Memory B cell (primary cell): ENCODE measurements at regions not wholly inside any gene's neighbourhood (a gene's known extent, or its start where the extent isn't known, plus 50 kb on each side); places are given as distances from the start of the nearest gene placed in this dataset.
A peak's percentile ranks its signal among the peaks of the same experiment; 100 is the strongest.

Experiments used
- ATAC-seq: fragments of 150-1000 bp; cut with Tn5 transposase; 2 replicates; pipeline ENCODE4 v1.10.0; 2021; ENCODE audit warnings: low read depth, mild to moderate bottlenecking, moderate library complexity
- DNase-seq, 2 donors: peaks; one replicate each; pipeline ENCODE4 v3.0.0; 2022; ENCODE audit warnings: low spot score in 2 of 2
- H3K27ac Mint-ChIP-seq: one replicate; pipeline ENCODE4 v1.8.0; 2022; ENCODE audit warnings: mild to moderate bottlenecking, moderate library complexity, mixed read lengths
- H3K27me3 Mint-ChIP-seq: one replicate; pipeline ENCODE4 v1.8.0; 2022; ENCODE audit warnings: mixed read lengths
- H3K36me3 Mint-ChIP-seq: one replicate; pipeline ENCODE4 v1.8.0; 2022; ENCODE audit warnings: mild to moderate bottlenecking, mixed read lengths
- H3K4me1 Mint-ChIP-seq: one replicate; pipeline ENCODE4 v1.8.0; 2022; ENCODE audit warnings: mixed read lengths
- H3K4me3 Mint-ChIP-seq: one replicate; pipeline ENCODE4 v1.8.0; 2022; ENCODE audit warnings: mild to moderate bottlenecking, moderate library complexity, mixed read lengths
- H3K9me3 Mint-ChIP-seq: one replicate; pipeline ENCODE4 v1.8.0; 2022; ENCODE audit warnings: mixed read lengths

DNA sequence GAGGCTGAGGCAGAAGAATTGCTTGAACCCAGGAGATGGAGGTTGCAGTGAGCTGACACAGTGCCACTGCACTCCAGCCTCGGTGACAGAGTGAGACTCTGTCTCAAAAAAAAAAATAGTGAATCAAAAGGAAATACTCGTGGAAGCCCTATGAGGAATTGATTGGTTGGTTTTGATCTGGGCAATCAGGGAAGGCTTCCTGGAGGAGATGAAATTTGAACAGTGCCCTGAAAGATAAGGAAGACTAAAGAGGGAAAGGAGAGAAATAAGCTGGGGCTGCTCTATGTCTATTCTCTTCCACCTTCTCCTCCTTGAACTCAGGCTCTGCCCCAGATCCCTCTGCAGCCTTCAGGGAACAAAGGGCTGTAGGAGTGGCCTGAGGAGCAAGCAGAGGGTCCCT lies 54.1 kb downstream of the IRF2BPL start:
- Mint-ChIP-seq H3K9me3 (no peaks in the 10 kb centered on the region), H3K27me3 (no peaks in the 10 kb centered on the region), H3K4me3 (no peak overlapping the region), H3K4me1 (peaks cover 9% of the 10 kb centered on the region), H3K36me3 (no peaks in the 10 kb centered on the region), H3K27ac (peak overlapping the region; percentile 11)
- ATAC-seq (no peak), DNase-seq (no peak)

DNA sequence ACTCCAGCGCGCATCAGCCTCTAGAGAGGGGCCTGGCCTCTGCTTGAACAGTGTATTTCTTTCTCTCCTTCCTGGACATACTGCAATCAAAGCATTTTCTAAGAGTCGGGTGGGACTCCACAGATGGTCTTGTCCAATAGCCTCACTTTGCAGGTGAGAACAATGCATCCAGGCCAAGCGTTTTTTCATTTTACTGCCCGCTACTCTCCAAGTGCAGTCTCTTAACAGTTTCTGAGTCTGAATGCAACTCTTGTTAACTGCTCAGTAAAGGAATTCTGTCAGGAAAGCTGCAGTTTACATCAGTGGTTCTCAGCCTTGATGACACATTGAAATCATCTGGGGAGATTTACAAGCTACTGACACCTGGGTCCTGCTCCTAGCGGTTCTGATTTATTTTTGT lies 57.0 kb downstream of the IRF2BPL start:
- no peak for ATAC-seq
- H3K27me3 Mint-ChIP-seq = no peaks in the 10 kb centered on the region
- no peaks in the 10 kb centered on the region for H3K9me3 Mint-ChIP-seq
- no peak for DNase-seq
- H3K36me3 Mint-ChIP-seq = no peaks in the 10 kb centered on the region
- H3K27ac Mint-ChIP-seq = no peak overlapping the region
- H3K4me1 Mint-ChIP-seq = peaks cover 3% of the 10 kb centered on the region
- no peak overlapping the region for H3K4me3 Mint-ChIP-seq

DNA sequence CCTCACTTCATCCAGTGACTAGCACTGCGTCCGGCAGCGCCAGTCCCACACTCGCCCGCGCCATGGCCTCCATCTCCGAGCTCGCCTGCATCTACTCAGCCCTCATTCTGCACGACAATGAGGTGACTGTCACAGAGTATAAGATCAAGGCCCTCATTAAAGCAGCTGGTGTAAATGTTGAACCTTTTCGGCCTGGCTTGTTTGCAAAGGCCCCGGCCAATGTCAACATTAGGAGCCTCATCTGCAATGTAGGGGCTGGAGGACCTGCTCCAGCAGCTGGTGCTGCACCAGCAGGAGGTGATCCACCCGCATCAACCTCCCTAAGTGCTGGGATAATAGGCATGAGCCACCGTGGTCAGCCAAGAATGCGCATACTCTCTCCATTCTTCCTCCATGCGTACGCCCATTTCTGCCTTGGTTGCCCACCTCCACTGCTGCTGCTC lies 59.9 kb downstream of the IRF2BPL start:
- Mint-ChIP-seq H3K4me1 (peaks cover 9% of the 10 kb centered on the region), H3K9me3 (no peaks in the 10 kb centered on the region), H3K4me3 (no peak overlapping the region), H3K36me3 (no peaks in the 10 kb centered on the region), H3K27ac (no peak overlapping the region), H3K27me3 (no peaks in the 10 kb centered on the region)
- ATAC-seq (no peak), DNase-seq (no peak)

DNA sequence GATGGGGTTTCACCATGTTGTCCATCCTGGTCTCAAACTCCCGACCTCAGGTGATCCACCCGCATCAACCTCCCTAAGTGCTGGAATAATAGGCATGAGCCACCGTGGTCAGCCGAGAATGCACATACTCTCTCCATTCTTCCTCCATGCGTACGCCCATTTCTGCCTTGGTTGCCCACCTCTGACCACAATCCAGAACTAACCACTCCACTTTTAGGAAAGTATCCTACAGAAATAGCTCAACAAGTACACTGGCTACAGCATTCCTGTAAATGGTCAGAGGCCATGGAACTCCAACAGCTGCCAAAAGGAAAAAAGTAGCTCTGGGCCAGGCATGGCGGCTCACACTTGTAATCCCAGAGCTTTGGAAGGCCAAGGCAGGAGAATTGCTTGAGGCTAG lies 60.7 kb downstream of the IRF2BPL start:
- Mint-ChIP-seq H3K27ac (no peak overlapping the region), H3K36me3 (no peaks in the 10 kb centered on the region), H3K27me3 (no peaks in the 10 kb centered on the region), H3K4me3 (no peak overlapping the region), H3K9me3 (no peaks in the 10 kb centered on the region), H3K4me1 (peaks cover 14% of the 10 kb centered on the region)
- DNase-seq (no peak), ATAC-seq (no peak)

DNA sequence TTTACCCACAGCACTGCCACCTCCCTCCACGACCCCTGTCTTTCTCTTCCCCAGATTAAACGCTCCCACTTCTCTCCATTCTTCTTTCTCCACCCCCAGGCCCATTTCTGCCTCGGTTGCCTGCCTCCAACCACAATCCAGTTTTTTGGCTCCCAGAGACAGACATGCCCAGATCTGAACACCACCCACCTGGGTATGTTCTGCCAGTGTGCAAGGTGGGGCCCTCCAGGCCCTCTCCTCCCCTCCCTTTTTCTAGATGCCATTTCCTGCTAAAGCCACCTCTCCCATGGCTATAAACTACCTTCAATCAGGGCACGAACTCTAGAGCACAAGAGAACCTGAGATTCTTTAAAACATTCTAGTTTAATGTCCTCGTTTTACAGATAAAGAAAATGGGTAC lies 63.3 kb downstream of the IRF2BPL start:
- Mint-ChIP-seq H3K4me3 (no peak overlapping the region), H3K4me1 (peaks cover 27% of the 10 kb centered on the region), H3K27me3 (no peaks in the 10 kb centered on the region), H3K9me3 (no peaks in the 10 kb centered on the region), H3K27ac (peak overlapping the region; percentile 86), H3K36me3 (no peaks in the 10 kb centered on the region)
- no peak for DNase-seq
- ATAC-seq = no peak

DNA sequence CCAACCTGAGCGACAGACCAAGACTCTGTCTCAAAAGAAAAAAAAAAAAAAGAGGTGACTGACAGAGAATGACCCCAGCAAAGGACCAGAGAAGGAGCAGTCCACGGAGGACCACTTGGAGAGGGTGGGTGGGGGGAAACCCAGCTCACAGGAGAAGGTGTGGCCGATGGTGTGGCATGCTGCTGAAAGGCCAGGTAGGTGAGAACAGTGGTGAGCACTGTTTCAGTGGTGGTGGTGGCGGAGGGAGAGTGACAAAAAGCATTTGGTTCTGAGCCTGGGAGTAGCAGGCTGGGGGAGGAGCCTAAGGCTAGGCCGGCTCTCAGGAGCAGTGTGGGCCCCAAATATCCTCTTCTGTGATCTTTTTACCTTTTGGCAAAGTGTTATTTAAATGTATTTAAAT lies 63.8 kb downstream of the IRF2BPL start:
- ATAC-seq = no peak
- no peak for DNase-seq
- no peaks in the 10 kb centered on the region for H3K27me3 Mint-ChIP-seq
- no peaks in the 10 kb centered on the region for H3K36me3 Mint-ChIP-seq
- no peaks in the 10 kb centered on the region for H3K9me3 Mint-ChIP-seq
- no peak overlapping the region for H3K4me3 Mint-ChIP-seq
- peaks cover 29% of the 10 kb centered on the region for H3K4me1 Mint-ChIP-seq
- no peak overlapping the region for H3K27ac Mint-ChIP-seq

DNA sequence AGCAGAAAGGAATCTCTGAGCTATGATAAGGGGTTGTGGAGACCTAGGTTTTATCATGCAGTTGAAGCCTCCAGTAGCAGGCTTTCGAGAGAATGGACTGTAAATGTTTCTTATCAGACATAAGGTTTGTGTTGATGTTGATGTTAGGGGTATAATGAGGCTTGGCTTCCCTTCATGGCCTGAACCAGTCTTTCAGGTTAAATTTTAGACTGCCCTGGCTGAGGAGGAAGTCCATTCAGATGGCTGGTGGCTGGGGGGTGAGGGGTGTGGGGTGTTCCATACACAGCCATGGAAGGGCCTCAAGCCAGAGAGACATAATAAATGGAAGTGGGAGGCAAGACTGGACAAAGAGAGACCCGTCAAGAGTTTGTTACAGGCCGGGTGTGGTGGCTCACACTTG lies 65.1 kb downstream of the IRF2BPL start:
- DNase-seq (no peak), ATAC-seq (no peak)
- no peak overlapping the region for H3K4me3 Mint-ChIP-seq
- H3K27ac Mint-ChIP-seq = peak overlapping the region; percentile 93
- no peaks in the 10 kb centered on the region for H3K9me3 Mint-ChIP-seq
- no peaks in the 10 kb centered on the region for H3K36me3 Mint-ChIP-seq
- H3K27me3 Mint-ChIP-seq = no peaks in the 10 kb centered on the region
- H3K4me1 Mint-ChIP-seq = peaks cover 39% of the 10 kb centered on the region

DNA sequence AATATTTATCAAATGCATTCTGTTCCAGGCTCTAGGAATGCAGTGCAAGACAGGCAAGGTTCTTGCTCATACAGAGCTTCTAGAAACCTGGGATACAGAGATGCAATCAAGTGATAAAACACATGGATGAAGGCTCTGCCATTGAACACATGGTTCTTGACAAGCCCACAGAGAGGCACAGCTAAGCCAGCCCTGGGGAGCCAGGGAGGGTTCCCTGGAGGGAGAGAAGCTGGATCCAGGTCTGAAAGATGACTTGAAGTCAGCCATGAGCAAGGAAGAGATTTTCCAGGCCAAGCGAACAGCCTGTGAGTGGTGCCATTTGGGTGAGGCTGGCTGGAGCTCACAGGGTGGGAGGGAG lies 66.2 kb downstream of the IRF2BPL start:
- Mint-ChIP-seq H3K36me3 (no peaks in the 10 kb centered on the region), H3K27ac (peak overlapping the region; percentile 93), H3K4me3 (peak overlapping the region; percentile 74), H3K9me3 (no peaks in the 10 kb centered on the region), H3K4me1 (peaks cover 43% of the 10 kb centered on the region), H3K27me3 (no peaks in the 10 kb centered on the region)
- ATAC-seq (no peak), DNase-seq (no peak)

DNA sequence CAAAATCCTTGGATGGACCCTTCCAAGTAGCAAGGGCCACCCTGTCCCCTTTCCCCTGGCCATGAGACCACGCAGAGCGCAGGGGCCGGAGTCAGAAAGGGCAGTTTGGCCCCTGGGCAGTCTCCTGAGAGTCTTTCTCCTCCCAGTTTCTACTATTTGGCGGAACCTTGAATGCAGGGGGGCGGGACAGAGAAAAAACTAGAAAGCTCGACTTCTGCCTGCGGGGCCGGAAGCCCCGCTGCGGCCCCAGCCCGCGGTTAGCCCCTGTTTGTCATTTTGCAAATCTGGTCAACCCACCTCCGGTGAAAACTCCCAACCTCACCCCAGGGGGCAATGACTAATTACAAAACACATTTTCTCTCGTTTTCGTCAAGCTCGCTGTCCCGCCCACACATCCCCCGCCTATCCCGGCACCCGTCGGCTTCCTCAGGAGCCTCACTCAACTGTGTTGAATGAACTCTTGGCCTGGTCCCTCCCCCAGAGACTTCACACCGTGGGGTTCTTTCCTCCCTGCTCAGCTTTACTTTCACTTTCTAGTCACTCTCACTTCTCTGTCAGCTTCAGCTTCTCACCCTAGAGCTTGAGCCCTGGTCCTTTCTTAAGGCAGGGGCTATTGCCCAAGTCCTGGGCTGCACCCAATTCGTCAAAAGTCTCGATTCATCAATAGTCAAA lies 66.7 kb downstream of the IRF2BPL start:
- Mint-ChIP-seq H3K4me3 (peak overlapping the region; percentile 74), H3K36me3 (no peaks in the 10 kb centered on the region), H3K27ac (peak overlapping the region; percentile 93), H3K27me3 (no peaks in the 10 kb centered on the region), H3K9me3 (no peaks in the 10 kb centered on the region), H3K4me1 (peaks cover 44% of the 10 kb centered on the region)
- DNase-seq (peak; percentile 80 to 96), ATAC-seq (peak; percentile 91)

DNA sequence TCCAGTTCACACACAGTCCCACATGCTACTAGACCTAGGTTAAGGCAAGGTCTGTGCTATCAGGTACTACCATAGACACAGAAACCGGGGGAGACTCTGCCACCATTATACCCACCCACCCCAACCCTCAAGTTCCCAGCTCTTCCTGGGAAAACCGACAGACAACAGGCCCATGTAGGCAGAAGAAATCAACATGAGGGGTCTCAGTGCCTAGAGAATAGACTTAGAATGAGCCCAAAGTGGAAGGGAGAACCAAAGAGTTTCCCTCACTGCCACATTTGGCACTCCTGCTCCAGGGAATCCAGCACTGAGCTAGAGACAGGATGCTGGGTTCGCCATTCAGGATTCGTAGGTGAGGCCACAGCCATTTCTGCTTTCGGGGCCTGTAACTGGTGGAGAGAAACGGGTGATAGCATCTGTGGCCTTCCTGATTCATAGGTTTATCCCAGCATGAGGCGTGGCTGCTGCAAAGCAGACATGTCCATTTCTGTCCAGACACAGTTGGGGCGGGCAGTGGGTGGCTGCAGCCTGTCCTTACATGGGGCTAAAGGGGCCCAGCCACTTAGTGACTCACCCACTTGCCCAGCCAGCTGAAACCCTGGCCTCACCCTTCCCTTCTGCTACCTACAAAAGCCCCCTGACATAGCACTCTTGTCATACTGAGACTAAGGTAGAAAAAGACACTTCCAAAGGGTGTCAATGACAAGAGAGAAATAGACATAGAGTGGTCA lies 69.4 kb downstream of the IRF2BPL start:
- Mint-ChIP-seq H3K36me3 (no peaks in the 10 kb centered on the region), H3K27me3 (no peaks in the 10 kb centered on the region), H3K4me3 (no peak overlapping the region), H3K4me1 (peaks cover 51% of the 10 kb centered on the region), H3K27ac (peak overlapping the region; percentile 99), H3K9me3 (no peaks in the 10 kb centered on the region)
- no peak for DNase-seq
- ATAC-seq = no peak

DNA sequence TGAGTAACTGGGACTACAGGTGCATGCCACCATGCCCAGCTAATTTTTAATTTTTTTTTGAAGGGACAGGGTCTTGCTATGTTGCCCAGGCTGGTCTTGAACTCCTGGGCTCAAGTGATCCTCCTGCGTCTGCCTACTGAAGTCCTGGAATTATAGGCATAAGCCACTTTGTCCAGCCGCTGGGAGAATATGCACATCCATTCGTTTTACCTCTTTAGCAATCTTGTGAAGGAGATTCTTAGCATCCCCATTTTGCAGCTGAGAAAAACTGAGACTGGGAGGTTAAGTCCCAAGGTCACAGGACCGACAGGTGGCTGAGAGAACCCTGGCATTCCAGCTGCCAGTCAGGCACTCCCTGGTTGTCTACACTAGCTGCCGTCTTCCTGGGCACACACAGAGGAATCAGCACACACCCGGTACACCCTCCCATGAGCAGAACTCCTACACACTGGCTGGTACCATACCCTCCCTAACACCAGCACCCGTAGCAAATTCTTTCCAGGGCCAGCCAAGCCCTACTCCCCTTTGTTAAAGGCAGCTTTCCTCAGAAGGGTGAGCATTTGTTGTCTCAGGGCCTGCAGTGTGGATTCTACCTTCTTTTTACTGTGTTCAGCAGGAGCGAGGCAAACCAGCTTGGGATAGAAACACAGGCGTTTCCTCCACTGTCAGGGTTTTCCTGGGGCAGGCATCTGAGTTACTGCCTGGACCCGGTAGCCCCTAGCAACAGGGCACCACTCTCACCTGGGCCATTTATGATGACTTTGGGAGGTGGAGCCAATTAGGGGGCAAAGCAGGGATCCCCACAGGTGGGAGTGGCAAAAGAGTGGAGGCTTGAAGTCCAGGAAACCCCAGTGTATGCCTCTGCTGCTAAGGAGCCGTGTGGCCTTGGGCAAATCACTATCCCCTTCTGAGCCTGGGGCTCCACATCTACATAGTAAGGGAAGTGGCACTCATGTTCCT lies 70.2 kb downstream of the IRF2BPL start:
- H3K4me1 Mint-ChIP-seq = peaks cover 45% of the 10 kb centered on the region

DNA sequence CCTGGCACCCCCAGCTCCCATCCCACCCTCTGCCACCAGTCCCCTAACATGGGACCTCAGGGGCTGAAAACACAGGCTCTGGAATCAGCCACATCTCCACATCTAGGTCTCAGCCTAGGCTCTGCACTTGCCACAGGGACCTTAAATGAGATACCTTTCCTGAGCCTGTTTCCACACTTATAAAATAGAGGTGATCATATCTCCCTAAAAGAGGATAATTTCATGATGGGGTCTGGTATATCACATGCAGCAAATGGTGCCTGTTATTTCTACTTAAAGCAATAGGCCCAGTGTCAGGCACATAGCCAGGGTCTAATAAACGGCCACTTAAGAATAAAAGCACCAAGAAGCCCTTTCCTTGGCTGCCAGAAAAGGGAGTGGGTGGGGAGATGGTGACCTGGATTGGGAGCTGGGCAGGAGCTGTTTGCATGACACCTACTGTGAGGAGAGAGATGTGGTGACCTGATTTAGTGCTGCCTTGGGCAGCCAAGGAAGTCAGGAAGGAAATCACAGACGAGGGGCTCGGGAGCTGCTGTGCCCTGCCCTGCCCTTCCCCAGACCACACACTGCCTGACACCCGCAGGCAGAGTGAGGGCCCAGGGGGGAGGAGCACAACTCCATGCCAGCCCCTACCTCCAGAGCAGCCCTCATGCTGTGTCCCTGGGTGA lies 71.2 kb downstream of the IRF2BPL start:
- H3K4me1 Mint-ChIP-seq = peaks cover 38% of the 10 kb centered on the region
- peak overlapping the region; percentile 89 for H3K4me3 Mint-ChIP-seq
- H3K36me3 Mint-ChIP-seq = no peaks in the 10 kb centered on the region
- DNase-seq = no peak
- peak overlapping the region; percentile 99 for H3K27ac Mint-ChIP-seq
- H3K9me3 Mint-ChIP-seq = no peaks in the 10 kb centered on the region
- ATAC-seq = no peak
- H3K27me3 Mint-ChIP-seq = no peaks in the 10 kb centered on the region

More for the DNA sequence above, 70.2 kb downstream of the IRF2BPL start:
- ATAC-seq = no peak
- no peak for DNase-seq
- Mint-ChIP-seq H3K9me3 (no peaks in the 10 kb centered on the region), H3K27ac (peak overlapping the region; percentile 99), H3K27me3 (no peaks in the 10 kb centered on the region), H3K36me3 (no peaks in the 10 kb centered on the region), H3K4me3 (no peak overlapping the region)

DNA sequence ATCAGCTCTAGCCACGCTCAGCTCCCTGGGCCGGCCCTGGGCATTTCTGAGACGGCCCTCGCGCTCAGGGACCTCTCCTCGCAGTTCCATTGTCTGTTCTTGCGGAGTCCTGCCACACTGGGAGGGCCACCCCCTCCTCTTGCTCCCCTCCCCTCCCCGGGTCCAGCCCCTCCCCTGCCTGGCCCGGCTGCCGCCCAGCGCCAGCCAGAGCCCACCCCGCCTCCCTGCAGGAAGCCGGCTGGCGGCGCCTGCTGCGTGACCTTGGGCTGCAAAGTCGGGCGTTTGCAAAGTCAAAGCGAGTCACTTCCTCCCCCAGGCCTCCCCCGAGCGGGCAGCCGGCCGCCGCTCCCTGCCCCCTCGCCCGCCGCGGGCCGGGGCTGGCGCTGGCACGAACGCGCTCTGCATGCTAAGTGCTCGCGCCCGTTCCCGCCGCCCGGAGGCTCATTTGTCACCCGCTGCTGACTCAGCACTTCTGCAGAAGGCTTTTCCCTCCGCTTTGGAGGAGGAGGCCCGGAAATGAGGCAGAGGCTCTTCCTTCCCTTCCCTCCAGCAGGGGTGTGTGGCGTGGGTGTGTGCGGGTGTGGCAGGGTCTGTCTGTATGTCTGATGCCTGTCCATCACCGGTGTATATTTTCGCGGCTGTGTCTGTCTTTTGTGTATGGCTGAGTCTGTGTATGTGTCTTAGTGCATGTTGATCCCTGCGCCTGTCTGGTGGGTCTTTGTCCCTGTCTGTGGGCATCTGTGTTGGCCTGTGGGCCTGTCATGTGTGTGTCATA lies 72.0 kb downstream of the IRF2BPL start:
- H3K4me3 Mint-ChIP-seq = peak overlapping the region; percentile 89
- H3K27me3 Mint-ChIP-seq = no peaks in the 10 kb centered on the region
- H3K9me3 Mint-ChIP-seq = no peaks in the 10 kb centered on the region
- peak; percentile 71 for ATAC-seq
- peaks cover 34% of the 10 kb centered on the region for H3K4me1 Mint-ChIP-seq
- DNase-seq = peak; percentile 72 to 79
- no peaks in the 10 kb centered on the region for H3K36me3 Mint-ChIP-seq
- peak overlapping the region; percentile 99 for H3K27ac Mint-ChIP-seq
